Effector memory CD4-positive, alpha-beta T cell (primary cell): ENCODE measurements at regions not wholly inside any gene's neighbourhood (a gene's known extent, or its start where the extent isn't known, plus 50 kb on each side); places are given as distances from the start of the nearest gene placed in this dataset.

ENCODE experiments used
- DNase-seq, 3 donors: peaks; one replicate each; pipeline ENCODE4 v3.0.0-alpha.2; 2020
- H3K27ac ChIP-seq: 2 replicates; pipeline ENCODE4 v1.7.0; 2013; ENCODE audit warnings: mild to moderate bottlenecking, low read length, moderate library complexity; ENCODE audit not compliant: insufficient read depth, poor library complexity, severe bottlenecking
- H3K27me3 ChIP-seq: replicated peaks from 2 replicates; pipeline ENCODE4 v1.7.0; 2013; ENCODE audit warnings: mild to moderate bottlenecking, low read length; ENCODE audit not compliant: insufficient read depth, control insufficient read depth, poor library complexity, severe bottlenecking
- H3K36me3 ChIP-seq: 2 replicates; pipeline ENCODE4 v1.7.0; 2013; ENCODE audit warnings: mild to moderate bottlenecking, low read length, moderate library complexity; ENCODE audit not compliant: control insufficient read depth, insufficient read depth
- H3K4me1 ChIP-seq: 2 replicates; pipeline ENCODE4 v1.7.0; 2013; ENCODE audit warnings: low read length, mild to moderate bottlenecking; ENCODE audit not compliant: control insufficient read depth, insufficient read depth, poor library complexity, severe bottlenecking
- H3K4me3 ChIP-seq: 2 replicates; pipeline ENCODE4 v1.7.0; 2013; ENCODE audit warnings: low read length, low read depth, mild to moderate bottlenecking; ENCODE audit not compliant: insufficient read depth, poor library complexity, severe bottlenecking
- H3K9me3 ChIP-seq: 2 replicates; pipeline ENCODE4 v1.7.0; 2013; ENCODE audit warnings: mild to moderate bottlenecking, low read length, moderate library complexity; ENCODE audit not compliant: control insufficient read depth

DNA sequence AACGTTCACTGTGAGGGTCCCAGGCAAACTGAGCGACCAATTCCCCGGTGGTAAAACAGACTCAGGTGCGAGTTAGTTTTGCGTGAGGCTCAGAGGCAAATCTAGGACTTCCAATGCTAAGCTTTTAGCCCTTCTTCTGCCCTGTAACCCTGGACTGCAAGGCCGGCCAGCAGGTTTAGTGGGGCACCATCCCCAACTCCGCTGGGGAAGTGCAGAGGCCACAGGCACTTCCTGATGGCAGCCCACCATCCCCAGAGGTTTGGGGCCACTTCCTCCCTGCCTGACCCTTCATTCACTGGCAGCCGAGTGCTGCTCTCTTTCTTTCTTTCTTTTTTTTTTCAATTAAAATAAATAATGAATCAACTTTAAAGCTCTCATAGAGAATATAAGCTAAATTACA is 124.6 kb upstream of the B3GAT1 start:
- H3K4me3 ChIP-seq: no peak overlapping the region
- no peaks in the 10 kb centered on the region for H3K9me3 ChIP-seq
- H3K27me3 ChIP-seq: no peaks in the 10 kb centered on the region
- no peaks in the 10 kb centered on the region for H3K36me3 ChIP-seq
- H3K27ac ChIP-seq: no peak overlapping the region
- no peaks in the 10 kb centered on the region for H3K4me1 ChIP-seq
- DNase-seq: no peak

DNA sequence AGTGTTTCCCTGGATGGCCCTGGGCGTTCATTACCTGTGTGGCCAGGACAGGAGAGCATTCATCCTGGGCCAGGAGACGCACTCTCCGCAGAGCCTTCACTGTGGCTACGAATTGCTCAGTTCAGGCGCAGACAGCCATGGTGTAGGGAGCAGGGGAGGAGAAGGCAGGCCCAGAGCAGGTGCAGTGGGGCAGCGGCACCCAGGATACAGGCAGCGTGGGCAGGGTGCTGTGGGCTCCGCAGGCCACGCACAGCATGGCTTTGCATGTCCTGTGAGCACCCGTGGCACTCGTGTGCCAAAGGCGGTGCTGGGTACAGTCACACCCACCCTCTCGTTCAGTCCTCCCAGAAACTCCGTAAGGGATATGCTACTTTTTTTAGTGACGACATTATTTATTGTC is 124.2 kb upstream of the B3GAT1 start:
- Histone ChIP-seq H3K27ac (no peak overlapping the region), H3K4me1 (no peaks in the 10 kb centered on the region), H3K9me3 (no peaks in the 10 kb centered on the region), H3K36me3 (no peaks in the 10 kb centered on the region), H3K4me3 (no peak overlapping the region), H3K27me3 (no peaks in the 10 kb centered on the region)
- no peak for DNase-seq

DNA sequence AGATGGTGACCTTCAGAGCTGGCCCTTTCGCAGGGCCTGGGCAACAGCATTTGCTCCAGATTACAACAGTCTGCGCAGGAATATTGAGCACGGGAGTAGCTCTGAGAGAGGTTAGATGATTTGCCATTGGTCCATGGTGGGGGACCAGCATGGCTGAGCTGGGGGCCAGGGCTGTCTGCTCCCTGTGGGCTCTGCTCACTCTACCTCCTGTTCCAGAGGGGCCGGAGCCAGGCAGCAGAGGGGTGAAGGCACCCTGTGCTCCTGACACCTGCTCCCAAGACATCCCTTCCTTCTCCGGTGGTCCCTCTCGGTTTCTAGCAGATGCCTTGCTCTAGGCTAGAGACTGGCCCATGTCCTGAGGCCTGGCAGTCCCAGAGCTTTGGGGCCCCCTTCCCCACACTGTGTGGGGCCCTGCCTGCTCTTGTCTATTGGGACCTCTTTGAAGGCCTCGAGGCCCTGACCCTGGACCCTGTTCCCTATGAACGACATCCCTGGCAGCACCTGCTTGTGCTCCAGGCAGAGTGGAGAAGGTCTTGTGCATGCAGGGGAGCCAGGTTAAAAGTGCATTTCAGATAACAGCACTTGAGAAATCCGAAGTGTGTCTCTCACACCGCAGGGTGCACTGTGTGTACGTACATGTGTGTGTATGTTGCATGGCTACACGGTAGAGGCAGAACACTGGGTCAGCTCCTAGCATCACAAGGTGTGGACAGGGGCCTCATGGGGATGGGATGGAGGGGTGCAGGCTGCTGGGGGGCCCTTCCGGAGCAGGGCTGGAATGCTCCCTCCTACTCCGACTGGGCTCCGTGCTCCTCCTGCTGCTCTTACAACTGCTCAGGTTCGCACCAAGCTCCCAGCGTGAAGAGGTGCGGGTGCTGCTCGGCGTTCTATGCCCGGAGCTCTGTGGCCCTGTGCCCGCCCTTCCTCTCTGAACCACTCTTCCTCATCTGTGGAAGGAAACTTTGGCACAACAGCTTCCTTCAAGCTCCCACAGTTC is 123.3 kb upstream of the B3GAT1 start:
- Histone ChIP-seq H3K4me3 (no peak overlapping the region), H3K27ac (no peak overlapping the region), H3K9me3 (no peaks in the 10 kb centered on the region), H3K27me3 (no peaks in the 10 kb centered on the region), H3K4me1 (no peaks in the 10 kb centered on the region), H3K36me3 (no peaks in the 10 kb centered on the region)
- DNase-seq: no peak

DNA sequence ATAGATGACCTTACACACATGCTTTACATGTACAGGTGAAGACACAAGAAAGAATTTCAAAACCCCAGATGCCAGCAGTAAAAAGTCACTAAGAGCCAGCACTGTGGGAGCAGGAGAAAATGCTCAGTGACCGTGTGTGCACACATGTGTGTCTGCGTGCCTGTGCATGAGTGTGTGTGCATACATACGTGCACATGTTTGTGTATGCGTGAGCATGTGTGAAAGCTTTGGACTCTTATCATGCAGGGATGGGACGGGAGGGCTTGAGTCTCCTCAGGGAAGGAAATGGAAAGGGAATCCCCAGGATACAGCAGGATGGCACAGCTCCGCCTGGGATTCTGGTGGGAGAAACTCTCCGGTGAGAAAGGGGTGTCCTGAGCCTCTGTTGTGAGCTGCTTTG is 121.5 kb upstream of the B3GAT1 start:
- no peak overlapping the region for H3K4me3 ChIP-seq
- H3K27ac ChIP-seq: no peak overlapping the region
- no peaks in the 10 kb centered on the region for H3K4me1 ChIP-seq
- no peaks in the 10 kb centered on the region for H3K36me3 ChIP-seq
- DNase-seq: no peak
- H3K9me3 ChIP-seq: no peaks in the 10 kb centered on the region
- no peaks in the 10 kb centered on the region for H3K27me3 ChIP-seq

DNA sequence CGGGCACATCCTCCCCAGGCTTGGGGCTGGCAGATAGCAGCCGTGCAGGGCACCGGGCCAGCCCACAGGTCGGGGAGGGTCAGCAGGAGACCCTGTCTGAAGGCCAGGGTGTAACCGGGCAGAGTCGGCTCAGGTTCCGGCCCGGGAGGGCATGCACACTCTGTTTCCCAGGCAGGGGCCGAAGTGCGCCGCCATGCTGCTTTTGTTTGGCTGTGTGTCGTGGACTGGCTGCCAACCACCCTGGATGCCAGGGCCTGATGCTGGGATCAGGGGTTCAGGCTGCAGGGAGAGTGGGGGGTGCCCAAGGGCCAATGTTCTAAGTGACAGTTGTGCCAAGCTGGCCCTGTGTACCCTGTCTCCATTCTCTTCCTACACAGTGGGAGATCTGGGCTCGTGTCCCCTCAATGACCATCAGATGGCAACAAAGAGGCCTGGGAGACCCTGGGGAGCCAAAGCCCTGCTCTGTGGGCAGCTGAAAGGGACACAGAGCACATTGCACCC is 120.9 kb upstream of the B3GAT1 start:
- no peak for DNase-seq
- Histone ChIP-seq H3K4me1 (no peaks in the 10 kb centered on the region), H3K36me3 (no peaks in the 10 kb centered on the region)

DNA sequence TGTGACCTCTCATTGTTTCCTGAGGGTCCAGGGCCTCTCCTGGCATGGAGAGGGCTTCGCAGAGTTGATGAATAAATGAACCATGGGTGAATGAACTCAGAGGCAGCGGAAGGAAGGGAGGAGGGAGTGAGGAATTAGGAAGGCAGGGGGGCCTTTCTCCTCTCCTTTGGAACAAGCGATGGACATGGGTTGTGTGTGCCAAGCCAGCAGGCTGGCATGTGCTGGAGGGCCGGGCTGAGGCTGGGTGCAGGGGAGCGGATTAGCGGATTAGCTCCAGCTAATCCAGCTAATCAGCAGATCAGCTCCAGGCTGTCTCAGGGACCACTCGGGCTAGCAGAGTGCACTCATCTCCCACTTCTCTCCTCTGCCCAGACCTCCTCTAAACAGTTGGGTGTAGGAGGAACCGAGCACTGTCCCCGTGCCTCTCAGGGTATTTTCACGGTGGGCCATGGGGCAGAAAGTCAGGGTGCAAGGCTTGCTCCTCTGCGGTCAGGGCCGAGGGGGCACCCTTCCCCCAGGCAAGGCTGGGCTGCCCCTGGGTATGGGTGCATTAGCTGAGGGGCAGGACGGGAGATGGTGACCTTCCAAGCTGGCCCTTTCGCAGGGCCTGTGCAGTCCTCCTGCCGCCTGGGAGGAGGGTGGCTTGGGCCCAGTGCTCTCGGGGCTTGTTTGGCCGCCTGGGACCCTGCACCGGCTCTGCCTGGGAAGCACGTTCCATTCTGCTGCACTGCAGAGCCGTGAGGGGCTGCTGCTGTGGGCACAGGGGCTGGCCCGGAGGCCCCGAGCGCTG is 120.3 kb upstream of the B3GAT1 start:
- Histone ChIP-seq H3K4me3 (no peak overlapping the region), H3K36me3 (no peaks in the 10 kb centered on the region), H3K4me1 (no peaks in the 10 kb centered on the region), H3K27me3 (no peaks in the 10 kb centered on the region), H3K9me3 (no peaks in the 10 kb centered on the region), H3K27ac (no peak overlapping the region)
- DNase-seq: no peak

More for the DNA sequence above, 120.9 kb upstream of the B3GAT1 start:
- Histone ChIP-seq H3K9me3 (no peaks in the 10 kb centered on the region), H3K4me3 (no peak overlapping the region), H3K27me3 (no peaks in the 10 kb centered on the region), H3K27ac (no peak overlapping the region)

DNA sequence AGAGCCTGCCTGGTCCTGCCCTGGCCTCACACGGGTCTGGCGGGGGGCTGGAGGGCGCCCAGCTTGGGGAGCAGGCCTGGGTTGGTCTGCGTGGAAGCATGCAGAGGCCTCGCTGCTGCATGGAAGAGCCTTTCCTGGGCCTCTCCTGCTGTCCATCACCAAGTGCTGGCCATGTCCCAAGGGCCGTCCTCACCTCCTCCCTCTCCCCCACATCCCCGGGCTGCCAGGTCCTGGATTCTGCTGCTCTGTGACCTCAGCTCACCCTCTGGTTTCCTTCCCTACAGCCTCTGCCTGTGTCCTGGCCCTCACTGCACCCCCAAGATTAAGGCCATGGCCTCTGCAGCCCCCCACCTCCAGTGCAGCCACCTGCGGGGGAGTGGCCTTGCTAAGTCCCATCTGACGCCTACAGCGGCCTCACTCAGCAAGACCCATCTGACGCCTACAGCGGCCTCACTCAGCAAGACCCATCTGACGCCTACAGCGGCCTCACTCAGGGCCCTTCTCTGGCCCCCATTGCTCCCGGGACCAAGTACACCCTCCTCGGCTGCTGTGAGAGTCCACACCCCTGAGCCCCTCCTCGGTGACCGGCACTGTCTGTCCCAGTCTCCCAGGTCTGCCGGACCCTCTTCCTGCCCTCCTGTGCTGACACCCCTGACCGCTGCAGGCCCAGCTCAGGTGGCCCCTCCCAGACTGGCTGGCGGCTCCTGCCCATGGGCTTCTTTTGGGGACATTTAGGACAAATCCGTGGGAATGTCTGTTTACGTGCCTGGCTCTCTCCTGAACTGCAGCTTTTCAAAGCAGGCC is 119.5 kb upstream of the B3GAT1 start:
- Histone ChIP-seq H3K27ac (no peak overlapping the region), H3K4me1 (no peaks in the 10 kb centered on the region), H3K4me3 (no peak overlapping the region), H3K27me3 (no peaks in the 10 kb centered on the region), H3K36me3 (no peaks in the 10 kb centered on the region), H3K9me3 (no peaks in the 10 kb centered on the region)
- no peak for DNase-seq

DNA sequence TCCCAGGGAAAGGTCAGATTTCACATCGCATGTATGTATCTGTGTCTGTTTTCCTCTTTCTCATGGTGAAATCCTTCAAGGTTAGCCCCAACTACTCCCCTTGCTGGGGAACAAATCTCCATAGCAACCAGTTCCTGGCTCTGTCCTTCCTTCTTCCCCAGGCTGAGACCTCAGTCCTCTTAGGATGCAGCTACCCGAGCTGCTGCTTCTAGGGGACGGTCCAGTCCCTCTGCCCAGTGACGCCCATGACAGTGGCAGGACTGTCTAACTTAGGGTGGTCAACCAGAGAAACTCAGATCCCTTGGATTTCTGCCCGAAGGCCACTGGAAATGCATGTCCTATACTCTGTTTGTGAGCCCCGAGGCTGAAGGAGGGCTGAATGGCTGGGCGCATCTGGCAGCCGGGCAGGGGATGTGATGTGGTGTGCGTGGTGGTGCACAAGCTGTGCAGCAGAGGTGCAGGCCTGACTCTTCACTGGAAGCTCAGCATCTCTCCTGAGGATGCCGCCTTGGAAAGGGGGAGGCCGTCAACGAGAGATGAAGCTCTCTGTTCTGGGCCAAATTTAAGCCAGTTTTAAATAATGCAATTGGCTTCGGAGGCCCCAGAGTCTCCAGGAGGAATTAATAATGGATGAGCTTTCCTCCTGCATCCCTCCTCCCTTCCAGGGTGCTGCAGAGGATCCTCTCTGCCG is 118.7 kb upstream of the B3GAT1 start:
- DNase-seq: no peak
- Histone ChIP-seq H3K9me3 (no peaks in the 10 kb centered on the region), H3K27ac (no peak overlapping the region), H3K4me1 (no peaks in the 10 kb centered on the region), H3K36me3 (no peaks in the 10 kb centered on the region), H3K4me3 (no peak overlapping the region), H3K27me3 (no peaks in the 10 kb centered on the region)
